ENCODE measurements at regions not wholly inside any gene's neighbourhood (a gene's known extent, or its start where the extent isn't known, plus 50 kb on each side); places are given as distances from the start of the nearest gene placed in this dataset.

DNA sequence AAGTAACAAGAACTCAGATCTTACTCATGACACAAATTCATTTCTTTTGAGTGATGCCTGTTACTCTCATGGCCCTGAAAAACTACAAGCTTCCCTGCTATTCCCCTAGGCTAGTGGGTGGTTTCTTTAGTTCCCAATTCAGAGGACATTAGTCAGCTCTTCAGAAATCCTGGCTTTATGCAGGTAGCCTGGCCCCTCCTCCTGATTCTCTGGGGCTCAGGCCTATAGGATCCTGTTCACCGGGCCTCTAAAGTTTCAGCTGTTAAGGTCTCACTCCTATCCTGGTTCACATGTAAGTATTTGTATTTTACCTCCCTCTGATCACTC, 87.3 kb upstream of the IRX5 start:
- no peak overlapping the region for H3K4me3 ChIP-seq
- H3K9me3 ChIP-seq = peaks cover 0 to 14% (median 7%) of the 10 kb centered on the region in 3 donors
- intact Hi-C loops (cut with DNase I; ENCODE audit: low total_unique reads) = no loop called here
- H3K36me3 ChIP-seq = no peaks in the 10 kb centered on the region
- DNase-seq = no peak
- H3K4me1 ChIP-seq = peaks cover 0 to 16% (median 4%) of the 10 kb centered on the region in 4 donors
- H3K27ac ChIP-seq = no peak overlapping the region
- TF ChIP-seq, protein P1, sequence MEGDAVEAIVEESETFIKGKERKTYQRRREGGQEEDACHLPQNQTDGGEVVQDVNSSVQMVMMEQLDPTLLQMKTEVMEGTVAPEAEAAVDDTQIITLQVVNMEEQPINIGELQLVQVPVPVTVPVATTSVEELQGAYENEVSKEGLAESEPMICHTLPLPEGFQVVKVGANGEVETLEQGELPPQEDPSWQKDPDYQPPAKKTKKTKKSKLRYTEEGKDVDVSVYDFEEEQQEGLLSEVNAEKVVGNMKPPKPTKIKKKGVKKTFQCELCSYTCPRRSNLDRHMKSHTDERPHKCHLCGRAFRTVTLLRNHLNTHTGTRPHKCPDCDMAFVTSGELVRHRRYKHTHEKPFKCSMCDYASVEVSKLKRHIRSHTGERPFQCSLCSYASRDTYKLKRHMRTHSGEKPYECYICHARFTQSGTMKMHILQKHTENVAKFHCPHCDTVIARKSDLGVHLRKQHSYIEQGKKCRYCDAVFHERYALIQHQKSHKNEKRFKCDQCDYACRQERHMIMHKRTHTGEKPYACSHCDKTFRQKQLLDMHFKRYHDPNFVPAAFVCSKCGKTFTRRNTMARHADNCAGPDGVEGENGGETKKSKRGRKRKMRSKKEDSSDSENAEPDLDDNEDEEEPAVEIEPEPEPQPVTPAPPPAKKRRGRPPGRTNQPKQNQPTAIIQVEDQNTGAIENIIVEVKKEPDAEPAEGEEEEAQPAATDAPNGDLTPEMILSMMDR (IDR thresholded peaks at IDR 0.05) = no peak
- H3K27me3 ChIP-seq = no peaks in the 10 kb centered on the region

DNA sequence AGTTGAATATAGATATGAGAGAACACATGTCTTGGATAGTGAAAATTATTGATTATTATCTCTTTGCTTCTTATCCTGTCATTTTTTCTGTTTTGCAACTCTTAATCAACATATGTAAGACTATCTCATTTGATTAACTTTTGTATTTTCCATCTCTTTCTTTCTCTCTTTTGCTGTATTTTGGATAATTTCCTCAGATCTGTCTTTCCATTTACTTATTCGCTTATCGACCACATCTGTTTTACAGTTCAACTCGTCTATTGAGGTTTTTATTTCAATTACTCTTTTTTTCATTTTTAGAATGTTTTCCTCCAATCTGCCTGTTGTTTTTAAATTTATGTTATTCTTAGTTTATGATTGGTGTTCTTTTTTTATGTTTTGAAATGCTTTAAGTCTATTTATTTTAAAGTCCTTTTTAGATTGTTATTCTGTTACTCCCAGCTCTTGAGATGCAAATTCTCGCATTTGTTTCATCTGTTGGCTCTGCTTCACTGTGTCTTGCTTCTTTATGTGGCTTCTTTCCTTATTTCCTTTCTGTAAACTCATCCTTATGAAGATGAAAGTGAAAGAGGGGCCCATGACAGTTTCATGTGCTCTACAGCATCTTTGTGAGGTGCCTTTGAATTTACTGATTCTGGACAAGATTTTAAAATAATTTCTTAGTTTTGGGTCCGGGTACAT, 87.8 kb upstream of the IRX5 start:
- H3K27me3 ChIP-seq = no peaks in the 10 kb centered on the region
- H3K4me1 ChIP-seq = peaks cover 0 to 16% (median 4%) of the 10 kb centered on the region in 4 donors
- H3K36me3 ChIP-seq = no peaks in the 10 kb centered on the region
- TF ChIP-seq, protein P1 (IDR thresholded peaks at IDR 0.05) = no peak
- no peak overlapping the region for H3K4me3 ChIP-seq
- H3K9me3 ChIP-seq = peaks cover 0 to 14% (median 7%) of the 10 kb centered on the region in 3 donors
- no peak for DNase-seq
- intact Hi-C loops (cut with DNase I; ENCODE audit: low total_unique reads) = no loop called here
- H3K27ac ChIP-seq = no peak overlapping the region

DNA sequence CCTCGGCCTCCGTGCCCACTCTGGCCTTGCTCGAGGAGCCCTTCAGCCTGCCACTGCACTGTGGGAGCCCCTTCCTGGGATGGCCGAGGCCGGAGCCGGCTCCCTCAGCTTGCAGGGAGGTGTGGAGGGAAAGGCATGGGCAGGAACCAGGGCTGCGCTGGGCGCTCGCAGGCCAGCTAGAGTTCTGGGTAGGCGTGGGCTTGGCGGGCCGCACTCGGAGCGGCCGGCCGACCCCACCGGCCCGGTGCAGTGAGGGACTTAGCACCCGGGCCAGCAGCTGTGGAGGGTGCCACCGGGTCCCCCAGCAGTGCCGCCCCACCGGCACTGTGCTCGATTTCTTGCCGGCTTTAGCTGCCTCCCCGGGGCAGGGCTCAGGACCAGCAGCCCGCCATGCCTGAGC, 101.0 kb upstream of the IRX5 start:
- H3K27ac ChIP-seq = no peak overlapping the region
- H3K9me3 ChIP-seq = peaks cover 0 to 6% (median 3%) of the 10 kb centered on the region in 3 donors
- DNase-seq = no peak
- intact Hi-C loops (cut with DNase I; ENCODE audit: low total_unique reads) = no loop called here
- TF ChIP-seq, protein P1 (IDR thresholded peaks at IDR 0.05) = no peak
- H3K27me3 ChIP-seq = no peaks in the 10 kb centered on the region
- H3K36me3 ChIP-seq = no peaks in the 10 kb centered on the region
- no peak overlapping the region for H3K4me3 ChIP-seq
- H3K4me1 ChIP-seq = no peaks in the 10 kb centered on the region

DNA sequence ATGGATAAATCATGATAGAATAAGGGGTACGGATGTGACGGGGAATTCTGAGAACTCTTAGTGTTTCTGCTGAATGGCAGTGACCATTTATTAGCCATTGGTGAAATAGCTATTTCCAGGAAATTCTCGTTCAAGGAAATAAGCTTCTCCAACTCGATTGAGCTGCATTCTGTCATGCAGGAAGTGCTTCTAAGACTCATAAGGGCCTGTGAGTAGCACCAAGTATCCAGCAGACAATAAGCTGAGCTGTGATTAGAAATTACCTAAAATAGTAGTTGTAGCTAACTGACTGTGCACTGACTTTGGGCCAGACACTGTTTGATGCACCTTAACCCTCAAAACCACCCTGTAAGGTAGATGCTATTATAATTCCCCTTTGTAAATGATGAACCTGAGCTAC, 107.8 kb upstream of the IRX5 start:
- Histone ChIP-seq H3K4me3 (no peak overlapping the region), H3K9me3 (no peaks in the 10 kb centered on the region), H3K27ac (no peak overlapping the region), H3K36me3 (no peaks in the 10 kb centered on the region), H3K4me1 (no peaks in the 10 kb centered on the region), H3K27me3 (no peaks in the 10 kb centered on the region)
- intact Hi-C loops (cut with DNase I; ENCODE audit: low total_unique reads) = no loop called here
- TF ChIP-seq, protein P1 (IDR thresholded peaks at IDR 0.05) = no peak
- no peak for DNase-seq

DNA sequence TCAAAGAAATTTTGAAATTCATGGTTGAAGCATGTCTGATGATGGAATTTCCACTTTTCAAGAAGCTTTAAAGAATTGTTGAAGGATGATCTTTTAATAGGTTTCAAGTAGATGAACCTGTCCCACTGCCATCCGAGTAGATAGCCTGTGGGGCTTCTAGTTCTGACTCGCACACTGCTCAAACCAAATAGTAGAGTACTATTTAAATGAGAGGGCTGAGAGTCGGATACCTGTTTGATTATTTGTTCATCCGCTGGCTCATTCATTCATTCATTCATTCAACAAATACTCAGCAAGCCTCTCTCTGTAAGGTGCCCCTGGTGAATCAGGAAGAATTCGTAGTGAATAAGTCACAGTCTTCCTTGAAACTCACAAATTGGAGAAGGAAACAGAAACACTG, 108.2 kb upstream of the IRX5 start:
- intact Hi-C loops (cut with DNase I; ENCODE audit: low total_unique reads) = no loop called here
- Histone ChIP-seq H3K9me3 (no peaks in the 10 kb centered on the region), H3K27ac (no peak overlapping the region), H3K4me3 (no peak overlapping the region), H3K4me1 (peaks cover 0 to 2% (median 0%) of the 10 kb centered on the region in 4 donors), H3K36me3 (no peaks in the 10 kb centered on the region), H3K27me3 (no peaks in the 10 kb centered on the region)
- TF ChIP-seq, protein P1 (IDR thresholded peaks at IDR 0.05) = no peak
- no peak for DNase-seq

DNA sequence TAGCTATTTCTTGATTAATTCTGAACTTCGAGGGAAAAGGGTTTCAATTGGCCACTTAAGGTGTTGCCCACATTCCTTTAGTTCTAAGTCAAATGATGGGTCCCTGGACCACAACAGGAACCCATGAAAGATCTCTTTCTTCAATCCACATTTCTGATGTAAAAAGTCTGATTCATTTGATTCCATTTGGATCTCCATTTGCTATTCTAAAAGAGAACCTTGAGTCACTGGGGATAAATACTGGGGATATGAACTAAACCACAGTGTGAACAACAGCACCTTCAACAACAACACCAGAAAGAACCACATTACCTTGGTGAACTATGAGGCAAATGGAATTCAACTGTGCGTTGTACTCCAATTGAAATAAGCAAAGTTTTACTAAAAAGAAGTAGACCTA, 108.9 kb upstream of the IRX5 start:
- intact Hi-C loops (cut with DNase I; ENCODE audit: low total_unique reads) = no loop called here
- H3K27me3 ChIP-seq = no peaks in the 10 kb centered on the region
- no peaks in the 10 kb centered on the region for H3K36me3 ChIP-seq
- H3K4me3 ChIP-seq = no peak overlapping the region
- H3K27ac ChIP-seq = no peak overlapping the region
- H3K4me1 ChIP-seq = peaks cover 0 to 9% (median 0%) of the 10 kb centered on the region in 4 donors
- TF ChIP-seq, protein P1 (IDR thresholded peaks at IDR 0.05) = no peak
- H3K9me3 ChIP-seq = no peaks in the 10 kb centered on the region
- DNase-seq = no peak
